ENCODE measurements at regions not wholly inside any gene's neighbourhood (a gene's known extent, or its start where the extent isn't known, plus 50 kb on each side); places are given as distances from the start of the nearest gene placed in this dataset.

- no peak for TF ChIP-seq CTCF (conservative IDR thresholded peaks at IDR 0.05 in 1 of 2, IDR thresholded peaks at IDR 0.05 in 1 of 2; ENCODE audit: low read depth in 1 of 2, low read length in 2 of 2)
- TF ChIP-seq EZH2 (IDR thresholded peaks at IDR 0.05; ENCODE audit: low read length, missing control alignments), result no peak
These were observed 307.5 kb upstream of the DACH1 start for GRCh38 chr13:72174549-72174948.

Measured in fibroblast of lung (primary cell).